Peyer's patch (tissue), 4 donors: ENCODE measurements at regions not wholly inside any gene's neighbourhood (a gene's known extent, or its start where the extent isn't known, plus 50 kb on each side); places are given as distances from the start of the nearest gene placed in this dataset.
A peak's percentile ranks its signal among the peaks of the same experiment; 100 is the strongest.

Experiments used
- DNase-seq, 3 donors: peaks; one replicate each; pipeline ENCODE4 v3.0.0-alpha.2; 2017 to 2019
- H3K27ac ChIP-seq, 4 donors: fragments of 200-600 bp; sonication (generic); one replicate each; pipeline ENCODE4 v1.5.1; 2016 to 2019
- H3K27me3 ChIP-seq, 2 donors: fragments of 200-600 bp; sonication (generic); one replicate each; pipeline ENCODE4 v1.5.1; 2019
- H3K36me3 ChIP-seq, 3 donors: fragments of 200-600 bp; sonication (generic); one replicate each; pipeline ENCODE4 v1.5.1; 2016 to 2019
- H3K4me1 ChIP-seq, 4 donors: fragments of 200-600 bp; sonication (generic); one replicate each; pipeline ENCODE4 v1.5.1; 2016 to 2019
- H3K4me3 ChIP-seq, 4 donors: fragments of 200-600 bp; sonication (generic); 1 replicate in 3 of 4; 2 replicates in 1 of 4; pipeline ENCODE4 v1.5.1; 2016 to 2019; ENCODE audit warnings: mild to moderate bottlenecking in 1 of 4
- H3K9me3 ChIP-seq, 4 donors: fragments of 200-600 bp; sonication (generic); one replicate each; pipeline ENCODE4 v1.5.1; 2016 to 2019; ENCODE audit warnings: mild to moderate bottlenecking in 1 of 4
- POLR2A ChIP-seq, 2 donors: fragments of 450-650 bp; IDR thresholded peaks; one replicate each; pipeline ENCODE4 v1.5.1; 2017; ENCODE audit warnings: antibody characterized with exemption in 2 of 2, mild to moderate bottlenecking in 2 of 2, moderate library complexity in 2 of 2
- TF ChIP-seq, protein P1 (sequence below), 6 experiments: fragments of 450-650 bp in 4 of 6; fragments of 200-600 bp in 2 of 6; sonication (generic) in 1 of 6; IDR thresholded peaks; one replicate each; pipeline ENCODE4 v1.5.1; 2017 to 2019; ENCODE audit warnings: antibody characterized with exemption in 6 of 6, mild to moderate bottlenecking in 3 of 6, moderate library complexity in 1 of 6

- peak overlapping the region in 2 of 4 donors; percentile 60 to 77 for H3K27ac ChIP-seq
- no peak overlapping the region for H3K4me3 ChIP-seq
- H3K27me3 ChIP-seq: no peaks in the 10 kb centered on the region
- peaks cover 0 to 7% (median 0%) of the 10 kb centered on the region in 4 donors for H3K4me1 ChIP-seq
- TF ChIP-seq, protein P1, sequence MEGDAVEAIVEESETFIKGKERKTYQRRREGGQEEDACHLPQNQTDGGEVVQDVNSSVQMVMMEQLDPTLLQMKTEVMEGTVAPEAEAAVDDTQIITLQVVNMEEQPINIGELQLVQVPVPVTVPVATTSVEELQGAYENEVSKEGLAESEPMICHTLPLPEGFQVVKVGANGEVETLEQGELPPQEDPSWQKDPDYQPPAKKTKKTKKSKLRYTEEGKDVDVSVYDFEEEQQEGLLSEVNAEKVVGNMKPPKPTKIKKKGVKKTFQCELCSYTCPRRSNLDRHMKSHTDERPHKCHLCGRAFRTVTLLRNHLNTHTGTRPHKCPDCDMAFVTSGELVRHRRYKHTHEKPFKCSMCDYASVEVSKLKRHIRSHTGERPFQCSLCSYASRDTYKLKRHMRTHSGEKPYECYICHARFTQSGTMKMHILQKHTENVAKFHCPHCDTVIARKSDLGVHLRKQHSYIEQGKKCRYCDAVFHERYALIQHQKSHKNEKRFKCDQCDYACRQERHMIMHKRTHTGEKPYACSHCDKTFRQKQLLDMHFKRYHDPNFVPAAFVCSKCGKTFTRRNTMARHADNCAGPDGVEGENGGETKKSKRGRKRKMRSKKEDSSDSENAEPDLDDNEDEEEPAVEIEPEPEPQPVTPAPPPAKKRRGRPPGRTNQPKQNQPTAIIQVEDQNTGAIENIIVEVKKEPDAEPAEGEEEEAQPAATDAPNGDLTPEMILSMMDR (IDR thresholded peaks at IDR 0.05): no peak
- no peak for TF ChIP-seq POLR2A (IDR thresholded peaks at IDR 0.05)
- H3K9me3 ChIP-seq: no peaks in the 10 kb centered on the region
- no peaks in the 10 kb centered on the region for H3K36me3 ChIP-seq
- DNase-seq: no peak
Observed at GRCh38 chr14:98997526-98998205, 274.3 kb downstream of the BCL11B start.

DNA sequence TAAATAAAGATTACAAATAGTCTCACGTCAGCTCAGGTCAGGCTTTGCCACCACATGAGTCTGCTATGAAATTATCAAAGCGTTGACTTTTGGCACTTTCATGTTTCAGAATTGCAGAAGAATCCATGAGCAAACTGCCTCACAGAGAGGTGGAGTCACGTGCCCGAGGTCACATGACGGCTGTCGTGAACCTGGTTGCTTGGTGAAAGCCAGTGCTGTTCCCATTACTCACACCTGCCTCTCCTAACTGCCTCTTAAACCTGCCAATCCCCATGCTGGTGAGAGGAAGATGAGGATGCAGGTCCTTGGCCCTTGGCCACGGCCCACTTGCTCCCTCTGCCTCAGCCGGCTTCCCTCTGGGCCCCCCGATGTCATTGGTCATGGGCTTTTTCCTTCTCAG, 272.7 kb downstream of the BCL11B start:
- no peak for DNase-seq
- no peaks in the 10 kb centered on the region for H3K36me3 ChIP-seq
- TF ChIP-seq, protein P1 (IDR thresholded peaks at IDR 0.05): no peak
- no peak for TF ChIP-seq POLR2A (IDR thresholded peaks at IDR 0.05)
- no peaks in the 10 kb centered on the region for H3K27me3 ChIP-seq
- H3K9me3 ChIP-seq: no peaks in the 10 kb centered on the region
- peaks cover 0 to 7% (median 0%) of the 10 kb centered on the region in 4 donors for H3K4me1 ChIP-seq
- no peak overlapping the region for H3K4me3 ChIP-seq
- no peak overlapping the region for H3K27ac ChIP-seq

DNA sequence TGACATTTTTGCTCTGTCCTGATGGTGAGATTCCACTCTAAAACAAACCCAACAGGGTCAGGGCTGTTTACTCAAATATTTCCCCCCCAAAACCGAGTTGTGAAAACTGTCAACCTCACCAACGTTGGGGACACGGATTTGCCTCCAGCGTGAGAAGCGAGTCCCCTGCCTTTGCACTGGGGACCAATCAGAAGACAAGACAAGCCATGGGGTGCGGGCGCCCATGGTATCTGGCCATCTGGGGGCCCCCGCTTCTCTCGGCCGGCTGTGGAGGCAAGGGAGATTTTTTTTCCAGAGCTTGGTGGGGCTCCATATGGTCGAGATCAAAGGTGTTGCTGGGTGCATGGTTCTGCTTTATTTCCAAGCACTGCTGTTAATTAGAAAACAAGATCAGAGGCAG, 272.1 kb downstream of the BCL11B start:
- no peak for DNase-seq

DNA sequence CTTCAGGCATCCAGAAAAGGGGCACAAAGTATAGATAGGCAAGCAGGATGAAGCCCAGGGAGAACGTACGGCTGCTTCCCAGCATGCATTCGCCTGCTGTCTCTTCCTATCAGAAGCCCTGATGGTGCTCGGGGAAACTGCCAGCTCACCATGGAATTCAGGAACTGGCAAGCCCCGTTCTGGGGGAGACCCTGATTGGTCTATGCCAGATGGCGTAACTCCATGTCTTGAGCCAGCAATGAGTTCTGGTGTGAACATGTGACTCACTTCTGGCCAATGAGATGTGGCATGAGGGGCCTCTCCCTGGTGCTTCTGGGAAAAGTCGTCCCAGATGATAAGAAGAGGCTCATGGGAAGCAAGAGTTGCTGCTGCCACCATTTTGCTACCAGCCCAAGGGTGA, 270.8 kb downstream of the BCL11B start:
- H3K36me3 ChIP-seq: no peaks in the 10 kb centered on the region
- TF ChIP-seq, protein P1 (IDR thresholded peaks at IDR 0.05): no peak
- TF ChIP-seq POLR2A (IDR thresholded peaks at IDR 0.05): no peak
- DNase-seq: no peak
- H3K9me3 ChIP-seq: no peaks in the 10 kb centered on the region
- no peak overlapping the region for H3K27ac ChIP-seq
- H3K27me3 ChIP-seq: no peaks in the 10 kb centered on the region
- H3K4me1 ChIP-seq: peaks cover 0 to 7% (median 0%) of the 10 kb centered on the region in 4 donors
- H3K4me3 ChIP-seq: no peak overlapping the region

More for the DNA sequence above, 272.1 kb downstream of the BCL11B start:
- no peaks in the 10 kb centered on the region for H3K27me3 ChIP-seq
- H3K9me3 ChIP-seq: no peaks in the 10 kb centered on the region
- no peak overlapping the region for H3K27ac ChIP-seq
- H3K36me3 ChIP-seq: no peaks in the 10 kb centered on the region
- peaks cover 0 to 7% (median 0%) of the 10 kb centered on the region in 4 donors for H3K4me1 ChIP-seq
- H3K4me3 ChIP-seq: no peak overlapping the region
- TF ChIP-seq, protein P1 (IDR thresholded peaks at IDR 0.05): no peak
- TF ChIP-seq POLR2A (IDR thresholded peaks at IDR 0.05): no peak

GRCh38 chr14:99003646-99004045, 268.4 kb downstream of the BCL11B start:
- TF ChIP-seq POLR2A (IDR thresholded peaks at IDR 0.05): no peak
- TF ChIP-seq, protein P1 (IDR thresholded peaks at IDR 0.05): no peak
- H3K4me3 ChIP-seq: no peak overlapping the region

More at GRCh38 chr14:99003646-99004045, 268.4 kb downstream of the BCL11B start:
- H3K27me3 ChIP-seq: no peaks in the 10 kb centered on the region
- H3K27ac ChIP-seq: no peak overlapping the region
- DNase-seq: no peak
- H3K36me3 ChIP-seq: no peaks in the 10 kb centered on the region
- H3K4me1 ChIP-seq: no peaks in the 10 kb centered on the region
- H3K9me3 ChIP-seq: no peaks in the 10 kb centered on the region
